ENCODE measurements at regions not wholly inside any gene's neighbourhood (a gene's known extent, or its start where the extent isn't known, plus 50 kb on each side); places are given as distances from the start of the nearest gene placed in this dataset.

DNA sequence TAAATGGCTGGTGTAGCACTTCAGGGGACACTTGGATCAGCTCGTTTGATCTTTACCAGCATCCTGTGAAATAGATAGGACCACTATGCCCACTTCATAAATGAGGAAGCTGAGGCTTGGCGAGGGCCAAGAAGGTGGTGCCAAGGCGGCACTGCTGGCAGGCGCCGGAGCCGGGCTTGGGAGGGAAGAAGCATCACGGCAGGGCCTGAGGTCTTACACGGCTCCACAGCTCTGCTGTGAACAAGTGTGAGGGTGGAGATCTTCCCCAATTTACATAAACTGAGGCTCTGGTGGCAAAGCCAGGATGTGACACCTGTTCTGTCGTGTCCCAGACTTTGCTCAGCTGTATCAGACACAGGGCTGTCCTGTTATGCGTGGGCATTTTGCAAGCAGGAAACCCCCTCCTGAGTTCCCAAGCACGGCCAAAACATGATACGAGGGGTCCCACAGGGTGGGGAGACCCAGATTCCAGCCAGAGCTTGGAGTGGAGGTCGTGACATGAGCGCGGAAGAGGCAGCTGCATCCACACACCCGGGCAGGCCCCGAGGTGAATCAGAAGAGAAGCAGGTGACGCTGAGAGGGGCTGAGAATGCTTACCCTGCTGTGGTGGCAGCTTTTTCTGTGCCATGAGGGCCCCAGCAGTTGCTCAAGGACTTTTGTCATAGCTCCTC is 117.5 kb upstream of the BOD1 start:
- DNase-seq (ENCODE audit: low spot score): no peak
- Histone ChIP-seq H3K4me3 (no peak overlapping the region), H3K27ac (no peak overlapping the region)
- TF ChIP-seq, protein P1, sequence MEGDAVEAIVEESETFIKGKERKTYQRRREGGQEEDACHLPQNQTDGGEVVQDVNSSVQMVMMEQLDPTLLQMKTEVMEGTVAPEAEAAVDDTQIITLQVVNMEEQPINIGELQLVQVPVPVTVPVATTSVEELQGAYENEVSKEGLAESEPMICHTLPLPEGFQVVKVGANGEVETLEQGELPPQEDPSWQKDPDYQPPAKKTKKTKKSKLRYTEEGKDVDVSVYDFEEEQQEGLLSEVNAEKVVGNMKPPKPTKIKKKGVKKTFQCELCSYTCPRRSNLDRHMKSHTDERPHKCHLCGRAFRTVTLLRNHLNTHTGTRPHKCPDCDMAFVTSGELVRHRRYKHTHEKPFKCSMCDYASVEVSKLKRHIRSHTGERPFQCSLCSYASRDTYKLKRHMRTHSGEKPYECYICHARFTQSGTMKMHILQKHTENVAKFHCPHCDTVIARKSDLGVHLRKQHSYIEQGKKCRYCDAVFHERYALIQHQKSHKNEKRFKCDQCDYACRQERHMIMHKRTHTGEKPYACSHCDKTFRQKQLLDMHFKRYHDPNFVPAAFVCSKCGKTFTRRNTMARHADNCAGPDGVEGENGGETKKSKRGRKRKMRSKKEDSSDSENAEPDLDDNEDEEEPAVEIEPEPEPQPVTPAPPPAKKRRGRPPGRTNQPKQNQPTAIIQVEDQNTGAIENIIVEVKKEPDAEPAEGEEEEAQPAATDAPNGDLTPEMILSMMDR (IDR thresholded peaks at IDR 0.05): no peak

DNA sequence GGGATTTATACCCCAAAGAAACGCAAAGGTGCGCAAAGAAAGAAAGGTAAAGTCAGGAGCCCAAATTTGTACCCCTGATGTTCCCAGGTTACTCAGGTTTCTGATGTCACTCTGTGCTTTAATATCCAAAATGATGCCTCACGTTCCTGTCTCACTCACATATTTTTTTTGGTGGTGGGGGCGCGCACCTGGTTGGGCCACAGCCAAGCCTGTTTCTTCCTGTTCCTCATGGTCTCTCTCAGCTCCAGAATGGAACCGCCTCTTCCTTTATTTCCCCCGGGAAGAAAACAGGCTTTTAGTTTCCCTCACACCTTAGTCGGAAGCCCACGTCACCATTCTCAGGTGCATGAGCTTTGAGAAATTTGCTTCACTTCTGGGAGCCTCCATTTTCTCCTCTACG is 118.3 kb upstream of the BOD1 start:
- no peak for DNase-seq (ENCODE audit: low spot score)
- TF ChIP-seq, protein P1 (IDR thresholded peaks at IDR 0.05): no peak
- Histone ChIP-seq H3K4me3 (no peak overlapping the region), H3K27ac (no peak overlapping the region)

DNA sequence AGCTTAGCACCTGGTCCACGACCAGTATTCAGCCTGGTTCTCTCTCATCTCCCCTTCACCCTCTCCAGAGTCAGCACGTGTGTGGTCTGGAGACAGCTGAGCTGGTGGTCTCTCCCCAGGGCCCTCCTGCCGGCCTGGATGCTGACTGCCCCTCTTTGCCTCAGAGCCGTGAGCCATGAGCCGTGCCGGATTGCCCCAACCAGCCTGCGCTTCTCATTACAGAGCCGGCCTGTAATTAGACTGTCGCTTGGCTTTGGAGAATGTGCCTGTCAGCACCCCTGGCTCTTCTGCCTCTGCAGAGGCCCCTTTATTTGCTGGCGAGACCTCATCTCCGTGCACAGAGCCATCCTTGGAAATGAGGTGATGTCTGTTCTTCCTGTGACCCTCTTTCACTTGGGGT is 118.7 kb upstream of the BOD1 start:
- TF ChIP-seq, protein P1 (IDR thresholded peaks at IDR 0.05): no peak
- H3K4me3 ChIP-seq: no peak overlapping the region
- DNase-seq (ENCODE audit: low spot score): no peak
- no peak overlapping the region for H3K27ac ChIP-seq

DNA sequence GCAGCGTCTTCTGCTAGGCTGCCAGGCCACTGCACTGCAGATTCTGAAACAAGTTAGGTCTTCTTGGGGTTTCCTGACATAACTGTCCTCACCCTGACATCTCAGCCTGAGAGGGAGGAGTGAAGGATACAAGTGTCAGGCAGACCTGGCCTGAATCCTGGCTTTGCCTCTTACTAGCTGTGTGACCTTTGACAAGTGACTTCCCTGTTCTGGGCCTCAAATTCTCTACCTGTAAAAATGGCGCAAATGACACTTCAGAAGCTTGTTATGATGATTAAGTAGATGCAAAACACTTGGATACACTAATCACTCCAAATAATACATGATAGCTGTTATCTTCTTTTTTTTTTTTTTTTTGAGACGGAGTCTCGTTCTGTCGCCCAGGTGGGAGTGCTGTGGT is 119.2 kb upstream of the BOD1 start:
- TF ChIP-seq, protein P1 (IDR thresholded peaks at IDR 0.05): no peak
- Histone ChIP-seq H3K27ac (no peak overlapping the region), H3K4me3 (no peak overlapping the region)
- DNase-seq (ENCODE audit: low spot score): no peak

DNA sequence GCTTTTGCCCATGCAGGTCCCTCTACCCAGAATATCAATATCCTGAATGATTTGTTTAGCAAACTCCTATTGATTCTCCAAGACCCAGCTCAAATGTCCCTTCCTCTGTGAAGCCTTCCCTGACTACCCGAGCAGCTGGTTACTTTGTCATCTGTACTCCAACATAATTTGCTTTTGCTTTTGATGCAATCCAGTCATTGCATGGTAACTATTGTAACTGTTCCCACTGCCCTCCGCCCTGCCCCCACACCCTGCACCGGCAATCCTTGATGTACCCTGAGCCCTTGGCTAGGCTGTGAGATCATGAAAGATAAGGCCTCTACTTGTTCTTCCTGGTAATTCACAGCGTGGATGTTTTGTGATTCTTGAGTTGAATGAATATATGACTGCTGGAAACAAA is 119.9 kb upstream of the BOD1 start:
- Histone ChIP-seq H3K27ac (no peak overlapping the region), H3K4me3 (no peak overlapping the region)
- TF ChIP-seq, protein P1 (IDR thresholded peaks at IDR 0.05): no peak
- DNase-seq (ENCODE audit: low spot score): no peak

DNA sequence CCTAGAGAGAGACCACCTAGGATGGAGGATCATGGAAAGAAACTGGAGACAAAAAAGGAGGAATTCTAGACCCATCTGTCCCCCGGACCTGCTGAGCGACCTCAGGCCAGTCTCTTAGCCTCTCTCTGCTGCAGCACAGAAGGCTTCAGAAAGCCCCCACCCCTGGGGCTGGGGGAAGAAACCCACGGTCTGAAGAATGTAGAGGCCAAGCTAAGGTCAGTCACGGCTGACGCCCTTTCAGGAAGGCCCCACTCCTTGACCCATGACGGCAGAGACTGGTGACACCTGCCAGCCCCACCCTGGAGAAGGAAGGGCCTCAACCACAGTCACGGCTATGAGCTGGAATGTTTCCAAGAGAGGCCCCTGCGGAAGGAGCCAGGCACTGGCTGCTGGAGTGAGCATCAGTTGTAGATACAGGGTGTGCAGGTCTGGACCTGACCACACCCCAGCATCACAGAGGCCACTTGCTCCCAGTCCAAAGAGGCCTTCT is 120.5 kb upstream of the BOD1 start:
- Histone ChIP-seq H3K4me3 (no peak overlapping the region), H3K27ac (no peak overlapping the region)
- TF ChIP-seq, protein P1 (IDR thresholded peaks at IDR 0.05): no peak
- DNase-seq (ENCODE audit: low spot score): no peak

DNA sequence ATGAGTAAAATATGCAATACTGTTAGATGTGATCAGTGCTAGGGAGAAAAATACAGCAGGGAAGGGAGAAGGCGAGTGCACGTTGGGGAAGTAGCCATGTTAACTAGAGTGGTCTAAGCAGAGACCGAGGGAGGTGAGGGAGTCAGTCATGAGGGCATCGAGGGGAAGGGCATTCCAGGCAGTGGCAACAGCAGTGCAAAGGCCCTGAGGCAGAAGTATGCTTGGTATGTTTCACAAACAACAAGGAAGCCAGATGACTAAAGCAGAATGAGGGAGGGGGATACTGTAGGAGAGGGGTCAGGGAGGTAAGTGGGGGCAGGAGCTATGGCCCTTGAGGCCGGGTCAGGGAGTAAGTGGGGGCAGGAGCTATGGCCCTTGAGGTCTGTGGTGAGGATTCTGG is 123.3 kb upstream of the BOD1 start:
- TF ChIP-seq, protein P1 (IDR thresholded peaks at IDR 0.05): no peak
- H3K4me3 ChIP-seq: no peak overlapping the region
- DNase-seq (ENCODE audit: low spot score): no peak

More for the DNA sequence above, 123.3 kb upstream of the BOD1 start:
- no peak overlapping the region for H3K27ac ChIP-seq
